Keratinocyte (primary cell): ENCODE measurements at regions not wholly inside any gene's neighbourhood (a gene's known extent, or its start where the extent isn't known, plus 50 kb on each side); places are given as distances from the start of the nearest gene placed in this dataset.

Experiments used
- CTCF ChIP-seq, 3 experiments: IDR thresholded peaks in 1 of 3; conservative IDR thresholded peaks in 1 of 3; optimal IDR thresholded peaks in 1 of 3; 2 replicates in 2 of 3; 3 replicates in 1 of 3; pipeline versions ENCODE3 to v1.5.1; 2011; ENCODE audit warnings: low read length in 3 of 3, mild to moderate bottlenecking in 3 of 3, moderate library complexity in 2 of 3, control low read depth in 1 of 3, inconsistent platforms in 1 of 3; ENCODE audit not compliant: insufficient read depth in 2 of 3; ENCODE audit errors: extremely low read depth in 1 of 3
- EZH2 ChIP-seq: IDR thresholded peaks from one replicate; pipeline ENCODE4 v1.6.1; 2012; ENCODE audit warnings: inconsistent platforms, mild to moderate bottlenecking, low read length, moderate library complexity

GRCh38 chr13:89267734-89268133 is 1596.6 kb downstream of the SLITRK5 start:
- no peak for TF ChIP-seq CTCF (optimal IDR thresholded peaks at IDR 0.05 in 1 of 3, IDR thresholded peaks at IDR 0.05 in 1 of 3, conservative IDR thresholded peaks at IDR 0.05 in 1 of 3; ENCODE audit: extremely low read depth in 1 of 3, insufficient read depth in 2 of 3, low read length in 3 of 3)
- TF ChIP-seq EZH2 = no peak
